ENCODE measurements at regions not wholly inside any gene's neighbourhood (a gene's known extent, or its start where the extent isn't known, plus 50 kb on each side); places are given as distances from the start of the nearest gene placed in this dataset.

- no peak for TF ChIP-seq POLR2A (IDR thresholded peaks at IDR 0.05; ENCODE audit: low read depth, low read length)
- TF ChIP-seq POLR2AphosphoS5 (IDR thresholded peaks at IDR 0.05; ENCODE audit: low read depth, low read length): no peak
Measured at GRCh38 chr22:34946339-34946985, 119.5 kb upstream of the ISX start.

All from GM12892 (cell line).